ENCODE measurements at regions not wholly inside any gene's neighbourhood (a gene's known extent, or its start where the extent isn't known, plus 50 kb on each side); places are given as distances from the start of the nearest gene placed in this dataset.

DNA sequence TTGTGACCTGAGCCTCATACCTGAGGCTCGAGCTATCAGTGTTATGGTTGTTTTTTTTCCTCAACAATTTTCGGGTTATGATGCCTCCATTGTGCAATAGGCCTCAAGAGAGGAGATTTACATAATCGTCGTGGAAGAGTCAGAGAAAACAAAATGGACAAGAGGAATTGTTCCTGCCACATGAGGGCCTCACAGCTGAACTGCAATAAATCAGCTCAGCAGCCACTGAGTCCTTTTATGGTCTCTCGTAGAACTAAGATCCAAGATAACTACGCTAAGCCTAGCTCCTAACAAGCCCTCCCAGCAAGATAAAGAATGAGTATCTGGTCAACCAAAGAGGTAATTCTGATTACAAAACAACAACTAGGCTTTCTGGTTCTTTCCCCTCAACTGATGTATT is 336.8 kb downstream of the WDR11 start (continued):
- TF ChIP-seq TCF7L2 (IDR thresholded peaks at IDR 0.05; ENCODE audit: borderline replicate concordance, extremely low read depth, insufficient read depth, insufficient read length) (no peak), ELF1 (IDR thresholded peaks at IDR 0.05; ENCODE audit: borderline replicate concordance, low read depth) (no peak)

DNA sequence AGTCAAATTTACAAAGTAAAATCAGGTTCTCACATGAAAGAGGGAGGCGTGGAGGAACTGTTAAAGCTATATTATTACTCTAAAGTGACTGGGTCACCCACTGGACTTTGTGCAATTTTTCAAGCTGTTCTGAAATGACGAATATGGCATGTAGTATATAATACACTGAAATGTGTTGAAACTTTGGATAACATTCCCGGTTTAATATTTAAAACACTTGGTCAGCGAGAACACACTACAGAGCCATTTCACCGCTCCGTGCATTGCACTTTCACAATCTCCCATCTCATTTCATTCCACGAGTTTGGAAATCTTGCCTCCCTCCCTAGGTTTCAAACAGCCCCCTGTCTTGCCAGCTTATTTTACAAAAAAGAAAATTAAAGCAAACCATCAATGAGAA is 337.9 kb downstream of the WDR11 start:
- RAD21 ChIA-PET (ENCODE audit: low non-redundant PET in 1 of 2, low total read pairs in 2 of 2, uncharacterized antibody in 2 of 2, unreplicated experiment in 2 of 2), result no interaction called here
- 0 out of 4 replicates have a peak, but pooled peaks cover 0 to 2% of the 10 kb centered on the region in 2 experiments for H3K4me1 ChIP-seq (ENCODE audit: control insufficient read depth in 1 of 2, insufficient read depth in 2 of 2, low read length in 2 of 2)
- H3K27me3 ChIP-seq (ENCODE audit: insufficient read depth, low read length), result no peaks in the 10 kb centered on the region; the same call in 1 of the 2 replicates
- ATAC-seq (no peak), DNase-seq (ENCODE audit: low read depth, low spot score) (no peak)
- no peak overlapping the region for H2AFZ ChIP-seq (ENCODE audit: low read depth, low read length, poor library complexity, severe bottlenecking)
- no peak overlapping the region for H3K9ac ChIP-seq (ENCODE audit: low read length)
- no peak overlapping the region for H3K4me2 ChIP-seq (ENCODE audit: low read length)
- CTCF ChIA-PET, result no interaction called here
- H4K20me1 ChIP-seq (ENCODE audit: insufficient read depth), result no peaks in the 10 kb centered on the region
- H3K79me2 ChIP-seq (ENCODE audit: insufficient read depth, low read length), result no peaks in the 10 kb centered on the region
- TF ChIP-seq ZNF274 (IDR thresholded peaks at IDR 0.05; ENCODE audit: low read depth, low read length) (no peak), TCF7L2 (IDR thresholded peaks at IDR 0.05; ENCODE audit: borderline replicate concordance, extremely low read depth, insufficient read depth, insufficient read length) (no peak), YY1 (IDR thresholded peaks at IDR 0.05; ENCODE audit: extremely low read depth, insufficient replicate concordance, low read depth, low read length) (no peak), POLR2A (IDR thresholded peaks at IDR 0.05; ENCODE audit: borderline replicate concordance, extremely low read depth, insufficient read depth, insufficient read length) (no peak), SRF (IDR thresholded peaks at IDR 0.05; ENCODE audit: low read depth) (no peak), POLR2AphosphoS5 (IDR thresholded peaks at IDR 0.05; ENCODE audit: low read depth, low read length) (no peak), ELF1 (IDR thresholded peaks at IDR 0.05; ENCODE audit: borderline replicate concordance, low read depth) (no peak), FOSL1 (IDR thresholded peaks at IDR 0.05; ENCODE audit: low read depth) (no peak)
- TF ChIP-seq, protein P1, sequence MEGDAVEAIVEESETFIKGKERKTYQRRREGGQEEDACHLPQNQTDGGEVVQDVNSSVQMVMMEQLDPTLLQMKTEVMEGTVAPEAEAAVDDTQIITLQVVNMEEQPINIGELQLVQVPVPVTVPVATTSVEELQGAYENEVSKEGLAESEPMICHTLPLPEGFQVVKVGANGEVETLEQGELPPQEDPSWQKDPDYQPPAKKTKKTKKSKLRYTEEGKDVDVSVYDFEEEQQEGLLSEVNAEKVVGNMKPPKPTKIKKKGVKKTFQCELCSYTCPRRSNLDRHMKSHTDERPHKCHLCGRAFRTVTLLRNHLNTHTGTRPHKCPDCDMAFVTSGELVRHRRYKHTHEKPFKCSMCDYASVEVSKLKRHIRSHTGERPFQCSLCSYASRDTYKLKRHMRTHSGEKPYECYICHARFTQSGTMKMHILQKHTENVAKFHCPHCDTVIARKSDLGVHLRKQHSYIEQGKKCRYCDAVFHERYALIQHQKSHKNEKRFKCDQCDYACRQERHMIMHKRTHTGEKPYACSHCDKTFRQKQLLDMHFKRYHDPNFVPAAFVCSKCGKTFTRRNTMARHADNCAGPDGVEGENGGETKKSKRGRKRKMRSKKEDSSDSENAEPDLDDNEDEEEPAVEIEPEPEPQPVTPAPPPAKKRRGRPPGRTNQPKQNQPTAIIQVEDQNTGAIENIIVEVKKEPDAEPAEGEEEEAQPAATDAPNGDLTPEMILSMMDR (IDR thresholded peaks at IDR 0.05 in 2 of 3, conservative IDR thresholded peaks at IDR 0.05 in 1 of 3; ENCODE audit: borderline replicate concordance in 1 of 3, insufficient read depth in 1 of 3, low read depth in 2 of 3, low read length in 2 of 3), result no peak
- no TSS peak for BruUV-seq (replicated peaks)
- no peak overlapping the region for H3K27ac ChIP-seq (ENCODE audit: low read depth, low read length)
- intact Hi-C loops (cut with micrococcal nuclease), result no loop called here
- H3K9me3 ChIP-seq (ENCODE audit: control insufficient read depth in 1 of 2, insufficient read depth in 1 of 2, low read depth in 1 of 2, low read length in 2 of 2), result no peaks in the 10 kb centered on the region
- H3K9me2 ChIP-seq (ENCODE audit: insufficient read depth), result no peaks in the 10 kb centered on the region
- H3K36me3 ChIP-seq (ENCODE audit: control insufficient read depth in 1 of 2, insufficient read depth in 2 of 2, low read length in 2 of 2), result no peaks in the 10 kb centered on the region
- POLR2A ChIA-PET, result interaction anchor here (0.6 to 0.7 kb wide), 2 partner anchors 12 to 17 kb away, joined by 3 to 5 read pairs; no protein-coding TSS in a partner anchor
- H3K4me3 ChIP-seq (replicated peaks in 1 of 2; ENCODE audit: low read depth in 1 of 2, low read length in 2 of 2), result no peak overlapping the region
